Right lobe of liver (tissue), 6 donors: ENCODE measurements at regions not wholly inside any gene's neighbourhood (a gene's known extent, or its start where the extent isn't known, plus 50 kb on each side); places are given as distances from the start of the nearest gene placed in this dataset.

Source experiments
- ATAC-seq, 4 donors: fragments of 200-7000 bp; cut with Tn5 transposase; one replicate each; pipeline ENCODE4 v1.9.1; 2020; ENCODE audit warnings: mild to moderate bottlenecking in 4 of 4, moderate library complexity in 4 of 4
- DNase-seq, 3 donors: peaks; one replicate each; pipeline ENCODE4 v3.0.0-alpha.2; 2020
- H3K27ac ChIP-seq, 3 donors: fragments of 200-600 bp; one replicate each; pipeline ENCODE4 v1.8.0; 2022
- H3K27me3 ChIP-seq, 2 donors: fragments of 200-600 bp; one replicate each; pipeline ENCODE4 v1.8.0; 2022
- H3K36me3 ChIP-seq, 4 donors: fragments of 200-600 bp; sonication (generic) in 1 of 4; one replicate each; pipeline versions ENCODE4 v1.5.1 to v1.8.0; 2017 to 2022; ENCODE audit warnings: control low read depth in 1 of 4
- H3K4me1 ChIP-seq, 4 donors: fragments of 200-600 bp; sonication (generic) in 1 of 4; one replicate each; pipeline versions ENCODE4 v1.5.1 to v1.8.0; 2017 to 2022; ENCODE audit warnings: control low read depth in 1 of 4
- H3K4me3 ChIP-seq, 3 donors: fragments of 200-600 bp; one replicate each; pipeline ENCODE4 v1.8.0; 2022
- H3K9me3 ChIP-seq, 4 donors: fragments of 200-600 bp; sonication (generic) in 1 of 4; one replicate each; pipeline versions ENCODE4 v1.5.1 to v1.8.0; 2017 to 2022; ENCODE audit warnings: control low read depth in 1 of 4
- POLR2A ChIP-seq: fragments of 450-650 bp; IDR thresholded peaks from one replicate; pipeline ENCODE4 v1.6.1; 2017; ENCODE audit warnings: antibody characterized with exemption, mild to moderate bottlenecking
- WGBS: methylation state at CpG from one replicate; pipeline ENCODE4 v1.1.6; 2018; ENCODE audit warnings: low coverage, low lambda C conversion rate; ENCODE audit not compliant: insufficient coverage; ENCODE audit errors: missing lambda C conversion rate; 5-methylcytosine and 5-hydroxymethylcytosine counted together
- intact Hi-C, 2 donors: fragments of 100-400 bp; cut with DNase I; formaldehyde crosslinking; loops; one replicate each; pipeline versions ENCODE4 v1.11.2 to v1.14.1; 2022
- TF ChIP-seq, protein P1 (sequence below), 4 donors: fragments of 200-600 bp in 3 of 4; fragments of 450-650 bp in 1 of 4; IDR thresholded peaks; one replicate each; pipeline versions ENCODE4 v1.5.1 to v1.8.0; 2016 to 2022; ENCODE audit warnings: antibody characterized with exemption in 4 of 4, mild to moderate bottlenecking in 2 of 4
- donor health status: DM: no; HTN: yes; CAD: no.
- donor health status: DM: no; HTN: no; CAD: no.
- donor health status: DM: no; HTN: no; CAD: no.
- donor health status: DM: no; HTN: yes; CAD: no.
- donor health status: DM: no; HTN: yes; CAD: no.

- ATAC-seq = no peak
- Histone ChIP-seq H3K4me1 (no peaks in the 10 kb centered on the region), H3K4me3 (no peak overlapping the region), H3K27ac (no peak overlapping the region), H3K9me3 (no peaks in the 10 kb centered on the region), H3K36me3 (no peaks in the 10 kb centered on the region), H3K27me3 (no peaks in the 10 kb centered on the region)
- 43% methylated on average over 3 of the region's 3 CpGs for WGBS
- no peak for TF ChIP-seq POLR2A
- TF ChIP-seq, protein P1, sequence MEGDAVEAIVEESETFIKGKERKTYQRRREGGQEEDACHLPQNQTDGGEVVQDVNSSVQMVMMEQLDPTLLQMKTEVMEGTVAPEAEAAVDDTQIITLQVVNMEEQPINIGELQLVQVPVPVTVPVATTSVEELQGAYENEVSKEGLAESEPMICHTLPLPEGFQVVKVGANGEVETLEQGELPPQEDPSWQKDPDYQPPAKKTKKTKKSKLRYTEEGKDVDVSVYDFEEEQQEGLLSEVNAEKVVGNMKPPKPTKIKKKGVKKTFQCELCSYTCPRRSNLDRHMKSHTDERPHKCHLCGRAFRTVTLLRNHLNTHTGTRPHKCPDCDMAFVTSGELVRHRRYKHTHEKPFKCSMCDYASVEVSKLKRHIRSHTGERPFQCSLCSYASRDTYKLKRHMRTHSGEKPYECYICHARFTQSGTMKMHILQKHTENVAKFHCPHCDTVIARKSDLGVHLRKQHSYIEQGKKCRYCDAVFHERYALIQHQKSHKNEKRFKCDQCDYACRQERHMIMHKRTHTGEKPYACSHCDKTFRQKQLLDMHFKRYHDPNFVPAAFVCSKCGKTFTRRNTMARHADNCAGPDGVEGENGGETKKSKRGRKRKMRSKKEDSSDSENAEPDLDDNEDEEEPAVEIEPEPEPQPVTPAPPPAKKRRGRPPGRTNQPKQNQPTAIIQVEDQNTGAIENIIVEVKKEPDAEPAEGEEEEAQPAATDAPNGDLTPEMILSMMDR (IDR thresholded peaks at IDR 0.05) = no peak
- DNase-seq = no peak
- intact Hi-C loops = no loop called here
Observed at GRCh38 chr11:96885405-96885804, 495.6 kb downstream of the JRKL start.

GRCh38 chr11:96885912-96886311 is 496.1 kb downstream of the JRKL start:
- TF ChIP-seq, protein P1 (IDR thresholded peaks at IDR 0.05) = no peak
- no peak for TF ChIP-seq POLR2A
- Histone ChIP-seq H3K4me3 (no peak overlapping the region), H3K27ac (no peak overlapping the region), H3K36me3 (no peaks in the 10 kb centered on the region), H3K27me3 (no peaks in the 10 kb centered on the region), H3K9me3 (no peaks in the 10 kb centered on the region), H3K4me1 (no peaks in the 10 kb centered on the region)
- ATAC-seq (no peak), DNase-seq (no peak)
- 31% methylated on average over 2 of the region's 2 CpGs for WGBS
- intact Hi-C loops = no loop called here

- no peak for TF ChIP-seq POLR2A
- TF ChIP-seq, protein P1 (IDR thresholded peaks at IDR 0.05) = no peak
- H3K4me3 ChIP-seq = no peak overlapping the region
- 59% methylated on average over 3 of the region's 3 CpGs for WGBS
- ATAC-seq = no peak
- intact Hi-C loops = no loop called here
- H3K9me3 ChIP-seq = no peaks in the 10 kb centered on the region
- H3K27ac ChIP-seq = no peak overlapping the region
- H3K27me3 ChIP-seq = no peaks in the 10 kb centered on the region
- no peaks in the 10 kb centered on the region for H3K36me3 ChIP-seq
- no peak for DNase-seq
- no peaks in the 10 kb centered on the region for H3K4me1 ChIP-seq
Observed at GRCh38 chr11:96893988-96894387, 504.2 kb downstream of the JRKL start.

GRCh38 chr11:96894587-96894986 is 504.8 kb downstream of the JRKL start:
- H3K9me3 ChIP-seq = no peaks in the 10 kb centered on the region
- H3K4me3 ChIP-seq = no peak overlapping the region
- ATAC-seq (no peak), DNase-seq (no peak)
- intact Hi-C loops = no loop called here
- no peaks in the 10 kb centered on the region for H3K4me1 ChIP-seq
- no peak overlapping the region for H3K27ac ChIP-seq
- TF ChIP-seq, protein P1 (IDR thresholded peaks at IDR 0.05) = no peak
- TF ChIP-seq POLR2A = no peak
- H3K27me3 ChIP-seq = no peaks in the 10 kb centered on the region
- H3K36me3 ChIP-seq = no peaks in the 10 kb centered on the region
- 5% methylated on average over 1 of the region's 1 CpG for WGBS

DNA sequence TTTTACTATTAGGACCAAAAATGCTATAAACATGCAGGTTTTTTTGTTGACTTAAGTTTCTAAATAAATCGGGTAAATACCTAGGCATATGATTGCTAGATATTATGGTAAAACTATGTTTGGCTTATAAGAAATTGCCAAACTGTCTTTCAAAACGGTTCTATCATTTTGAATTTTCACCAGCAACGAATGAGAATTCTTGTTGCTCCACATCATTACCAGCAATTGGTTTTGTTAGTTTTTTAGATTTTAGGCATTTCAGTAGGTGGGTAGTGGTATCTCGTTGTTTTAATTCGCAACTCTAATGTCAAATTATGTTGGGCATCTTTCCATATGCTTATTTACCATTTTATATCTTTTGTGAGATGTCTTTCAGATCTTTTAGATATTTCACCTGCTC is 510.2 kb downstream of the JRKL start:
- ATAC-seq (no peak), DNase-seq (no peak)
- intact Hi-C loops = no loop called here
- Histone ChIP-seq H3K4me3 (no peak overlapping the region), H3K4me1 (no peaks in the 10 kb centered on the region), H3K36me3 (no peaks in the 10 kb centered on the region), H3K9me3 (no peaks in the 10 kb centered on the region), H3K27ac (no peak overlapping the region), H3K27me3 (no peaks in the 10 kb centered on the region)
- TF ChIP-seq POLR2A = no peak
- TF ChIP-seq, protein P1 (IDR thresholded peaks at IDR 0.05) = no peak
- WGBS = 44% methylated on average over 5 of the region's 5 CpGs
